Left renal cortex interstitium (tissue), 4 donors: ENCODE measurements at regions not wholly inside any gene's neighbourhood (a gene's known extent, or its start where the extent isn't known, plus 50 kb on each side); places are given as distances from the start of the nearest gene placed in this dataset.

ENCODE experiments used
- DNase-seq, 4 donors: peaks; one replicate each; pipeline ENCODE4 v3.0.0-alpha.2; 2013; ENCODE audit warnings: low read depth in 4 of 4, low spot score in 2 of 4, missing footprints in 1 of 4

GRCh38 chr7:120108376-120108775 is 164.6 kb upstream of the KCND2 start:
- no peak for DNase-seq

- DNase-seq: no peak
These were observed 162.8 kb upstream of the KCND2 start for GRCh38 chr7:120110169-120110568.

- no peak for DNase-seq
These were observed 158.3 kb upstream of the KCND2 start for GRCh38 chr7:120114626-120115025.

GRCh38 chr7:120123528-120123927 is 149.4 kb upstream of the KCND2 start:
- DNase-seq: no peak

GRCh38 chr7:120131096-120131839 is 141.7 kb upstream of the KCND2 start:
- no peak for DNase-seq

GRCh38 chr7:120138497-120138896 is 134.5 kb upstream of the KCND2 start:
- no peak for DNase-seq

GRCh38 chr7:120156476-120156875 is 116.5 kb upstream of the KCND2 start:
- no peak for DNase-seq

- DNase-seq: no peak
These were observed 112.8 kb upstream of the KCND2 start for GRCh38 chr7:120160166-120160565.

GRCh38 chr7:120163449-120163848 is 109.5 kb upstream of the KCND2 start:
- no peak for DNase-seq

- no peak for DNase-seq
These were observed 107.7 kb upstream of the KCND2 start for GRCh38 chr7:120165227-120165626.

- DNase-seq: no peak
These were observed 104.9 kb upstream of the KCND2 start for GRCh38 chr7:120168066-120168465.

GRCh38 chr7:120169996-120170783 is 102.8 kb upstream of the KCND2 start:
- no peak for DNase-seq

- no peak for DNase-seq
These were observed 102.1 kb upstream of the KCND2 start for GRCh38 chr7:120170834-120171233.

- DNase-seq: no peak
These were observed 101.6 kb upstream of the KCND2 start for GRCh38 chr7:120171406-120171805.

- DNase-seq: no peak
These were observed 92.8 kb upstream of the KCND2 start for GRCh38 chr7:120180221-120180620.

- DNase-seq: no peak
These were observed 91.5 kb upstream of the KCND2 start for GRCh38 chr7:120181499-120181898.

- DNase-seq: no peak
These were observed 88.1 kb upstream of the KCND2 start for GRCh38 chr7:120184866-120185265.

GRCh38 chr7:120185940-120186682 is 86.9 kb upstream of the KCND2 start:
- peak in 1 of 4 donors; percentile 2 for DNase-seq

- no peak for DNase-seq
These were observed 86.3 kb upstream of the KCND2 start for GRCh38 chr7:120186688-120187087.

- no peak for DNase-seq
These were observed 83.4 kb upstream of the KCND2 start for GRCh38 chr7:120189623-120190022.

GRCh38 chr7:120190109-120190508 is 82.9 kb upstream of the KCND2 start:
- no peak for DNase-seq
